NOMO-1 treated with dmso at 0.1 percent for 144 hours (cell line): ENCODE measurements at regions not wholly inside any gene's neighbourhood (a gene's known extent, or its start where the extent isn't known, plus 50 kb on each side); places are given as distances from the start of the nearest gene placed in this dataset.

Experiments
- DNase-seq: peaks from one replicate; lab custom pipeline; 2025; ENCODE audit not compliant: unreplicated experiment; lab: John Stamatoyannopoulos, UW

DNA sequence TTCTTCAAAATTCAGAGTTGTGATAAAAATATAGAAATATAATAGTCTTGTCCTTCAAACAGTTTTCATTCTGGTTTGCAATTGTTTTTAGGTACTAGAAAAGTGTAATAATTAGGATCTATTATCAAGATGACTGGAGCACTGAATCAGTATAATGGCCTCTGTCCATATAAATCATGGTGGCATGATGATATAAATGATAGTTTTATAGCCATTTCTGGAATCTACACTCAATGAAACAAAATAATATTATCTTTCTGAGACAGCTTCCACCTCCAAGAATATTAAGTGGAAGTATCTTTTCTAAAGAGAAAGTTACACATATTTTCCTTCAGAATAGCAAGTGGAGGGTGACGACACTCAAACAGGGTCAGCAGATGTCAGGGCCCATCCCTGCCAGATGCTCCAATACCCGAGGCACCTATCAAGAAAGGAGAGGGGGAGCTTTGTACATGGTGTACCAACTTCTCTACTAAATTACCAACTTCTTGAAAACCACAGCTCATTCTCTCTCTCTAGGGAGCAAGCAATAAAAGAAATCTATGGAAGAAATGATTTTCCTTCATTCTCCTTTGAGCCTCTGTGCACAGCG, 882.7 kb upstream of the CHAC2 start:
- DNase-seq = no peak

DNA sequence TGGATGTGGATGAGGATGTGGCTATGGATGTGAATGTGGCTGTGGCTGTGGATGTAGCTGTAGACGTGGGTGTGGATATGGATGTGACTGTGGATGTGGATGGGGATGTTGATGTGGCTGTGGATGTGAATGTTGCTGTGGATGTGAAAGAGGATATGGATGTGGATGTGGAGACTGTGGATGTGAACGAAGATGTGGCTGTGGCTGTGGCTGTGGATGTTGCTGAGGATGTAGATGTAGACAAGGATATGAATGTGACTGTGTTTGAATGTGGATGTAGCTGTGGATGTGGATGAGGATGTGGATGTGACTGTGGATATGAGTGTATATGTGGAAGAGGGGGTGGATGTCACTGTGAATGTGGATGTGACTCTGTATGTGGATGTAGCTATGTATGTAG, 884.6 kb upstream of the CHAC2 start:
- no peak for DNase-seq

DNA sequence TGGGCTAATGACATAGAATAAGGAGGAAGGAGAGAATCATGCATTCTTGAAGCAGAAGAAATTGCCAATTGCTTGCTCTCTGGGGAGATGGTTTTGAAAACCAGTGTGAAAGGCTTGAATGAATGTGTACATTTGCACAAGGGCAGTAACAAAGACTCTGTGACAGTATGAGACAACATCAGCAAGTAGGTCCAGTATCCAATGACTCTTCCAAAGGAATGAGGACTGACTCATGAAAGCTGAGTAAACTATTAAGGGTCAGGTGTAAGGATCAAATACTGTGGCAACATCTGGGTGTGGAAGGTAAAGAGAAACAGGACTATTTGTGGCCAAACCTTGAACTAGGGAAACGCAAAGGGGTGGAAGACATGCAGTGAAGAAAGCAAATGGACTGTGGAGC, 886.0 kb upstream of the CHAC2 start:
- no peak for DNase-seq

DNA sequence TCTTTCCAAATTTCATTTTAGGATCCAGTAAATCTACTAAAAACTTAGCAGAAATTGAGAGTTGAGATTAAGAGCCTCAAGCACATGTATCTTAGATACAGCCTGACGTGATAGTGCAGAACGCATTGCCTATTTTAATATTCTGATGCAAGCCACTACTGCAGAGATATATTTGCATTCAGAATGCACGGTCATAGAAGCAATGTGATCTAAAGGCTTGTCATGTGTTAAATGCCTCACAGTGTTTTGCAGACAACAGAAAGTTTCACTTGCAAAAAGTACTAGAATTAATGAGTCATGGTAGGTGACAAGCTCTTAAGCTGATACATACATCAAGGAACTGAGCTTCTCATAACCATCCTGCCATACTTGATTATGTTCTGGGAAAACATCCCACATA, 886.7 kb upstream of the CHAC2 start:
- no peak for DNase-seq

DNA sequence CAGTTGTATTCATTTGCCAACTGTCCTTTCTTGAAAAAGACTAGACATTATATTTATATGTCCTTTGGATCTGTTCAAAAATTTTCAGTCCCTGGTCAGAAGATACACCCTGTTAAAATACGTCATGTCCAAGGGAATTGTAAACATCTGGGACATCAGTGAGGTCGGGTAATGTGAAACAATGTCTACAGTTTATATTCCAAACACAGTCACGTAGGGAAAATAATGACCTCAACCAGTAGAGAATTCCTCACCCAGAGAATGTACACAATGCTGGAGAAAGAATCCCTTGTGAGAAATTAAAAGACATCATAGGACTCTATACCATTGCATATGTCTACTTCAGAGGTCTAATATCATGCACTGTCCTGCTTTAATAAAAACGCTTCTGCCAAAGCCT, 888.0 kb upstream of the CHAC2 start:
- DNase-seq = no peak

DNA sequence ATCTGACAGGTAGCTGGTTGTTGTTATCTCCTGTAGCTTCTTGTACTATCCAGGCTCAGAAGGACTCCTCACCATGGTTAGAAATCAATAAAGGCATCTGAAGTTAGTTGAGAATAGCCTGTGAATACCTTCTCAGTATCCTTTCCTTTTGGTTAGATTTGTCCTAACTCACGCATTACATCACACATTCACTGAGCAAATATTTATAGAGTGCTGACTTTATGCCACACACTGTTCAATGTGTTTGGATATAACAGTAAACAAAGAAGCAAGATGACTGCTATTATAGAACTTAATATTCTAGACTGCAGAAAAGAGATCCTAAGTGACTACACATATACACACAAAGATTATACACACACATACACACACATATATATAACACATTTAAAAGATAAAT, 889.9 kb upstream of the CHAC2 start:
- DNase-seq = no peak

DNA sequence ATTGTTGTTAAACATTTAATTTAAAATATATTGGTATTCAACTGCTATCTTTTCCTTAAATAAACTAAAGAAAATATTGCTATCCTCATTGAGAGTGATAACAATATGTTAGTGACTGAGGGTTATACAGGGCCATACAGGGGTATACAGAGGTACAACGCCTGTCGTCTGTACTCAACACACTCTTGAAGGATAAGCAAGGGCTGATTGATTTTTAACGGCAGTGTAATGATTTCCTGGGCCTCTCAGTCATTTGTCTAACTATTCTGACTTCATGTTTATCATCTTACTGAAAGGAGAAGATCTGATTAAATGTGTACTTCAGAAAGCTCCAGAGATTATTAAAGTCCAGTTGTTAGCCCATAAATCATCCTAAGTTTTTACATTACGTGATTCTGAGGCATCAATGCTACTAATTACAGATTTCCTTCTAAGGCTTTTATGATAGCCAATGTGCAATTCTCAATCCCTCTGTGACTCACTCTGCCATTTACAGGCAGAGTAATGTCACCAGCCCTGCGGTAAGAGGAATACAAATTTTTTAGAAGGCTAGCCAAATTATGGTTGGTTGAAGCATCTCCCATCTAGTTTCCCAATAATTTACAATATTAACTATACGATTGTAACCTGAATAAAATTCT, 893.0 kb upstream of the CHAC2 start:
- DNase-seq = no peak

DNA sequence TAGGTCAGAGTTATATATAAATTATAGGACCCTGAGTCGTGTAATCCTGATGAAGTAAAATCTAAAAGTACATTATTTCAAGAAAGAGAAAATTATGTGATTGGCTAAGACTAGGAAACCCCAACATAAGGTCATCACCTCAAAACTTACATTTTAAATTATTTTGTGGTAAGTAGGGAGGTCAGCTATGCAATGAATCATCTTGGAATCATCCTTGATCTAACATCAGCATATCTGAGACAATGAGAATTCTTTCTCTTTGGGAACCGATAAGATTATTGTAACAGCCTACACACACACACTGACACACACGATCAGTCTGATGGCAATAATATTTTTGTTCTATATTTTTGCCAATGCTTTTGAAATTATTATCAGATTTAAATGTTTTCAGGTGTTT, 904.8 kb upstream of the CHAC2 start:
- no peak for DNase-seq

DNA sequence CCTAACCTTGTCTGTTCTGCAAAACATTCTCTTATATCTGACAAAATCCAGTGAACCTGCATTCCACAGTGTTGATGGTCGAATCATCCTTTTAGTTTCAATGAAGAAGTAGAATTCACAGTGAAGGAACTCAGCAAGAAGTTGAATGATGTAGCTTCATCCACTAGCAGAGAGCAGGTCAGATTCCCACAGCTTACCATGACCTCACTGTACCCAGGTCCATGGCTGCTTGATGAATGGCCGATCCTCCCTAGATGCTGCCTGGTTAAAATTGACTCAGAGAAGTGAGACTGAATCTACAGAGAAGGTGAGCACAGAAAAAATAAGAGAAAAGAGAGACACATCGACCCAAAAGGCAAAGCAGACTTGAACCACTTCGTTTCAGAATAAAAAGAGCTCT, 906.0 kb upstream of the CHAC2 start:
- DNase-seq = no peak

DNA sequence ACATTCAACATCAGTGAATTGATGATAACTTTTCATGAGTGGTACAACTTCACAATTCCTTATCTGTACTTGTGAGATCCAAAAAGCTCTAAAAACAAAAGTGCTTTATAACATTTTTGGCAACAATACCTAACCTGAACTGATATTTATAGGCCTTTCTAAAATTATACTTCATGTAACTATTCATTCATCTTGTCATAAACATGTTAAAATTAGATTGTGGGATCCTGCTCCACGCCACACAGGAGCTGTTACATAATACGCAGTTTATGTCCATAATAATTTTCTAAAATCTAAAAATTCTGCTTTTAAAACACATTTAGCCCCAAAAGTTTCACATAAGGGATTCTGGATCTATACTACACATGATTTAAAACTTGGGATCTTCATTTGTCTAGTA, 908.5 kb upstream of the CHAC2 start:
- DNase-seq = no peak

DNA sequence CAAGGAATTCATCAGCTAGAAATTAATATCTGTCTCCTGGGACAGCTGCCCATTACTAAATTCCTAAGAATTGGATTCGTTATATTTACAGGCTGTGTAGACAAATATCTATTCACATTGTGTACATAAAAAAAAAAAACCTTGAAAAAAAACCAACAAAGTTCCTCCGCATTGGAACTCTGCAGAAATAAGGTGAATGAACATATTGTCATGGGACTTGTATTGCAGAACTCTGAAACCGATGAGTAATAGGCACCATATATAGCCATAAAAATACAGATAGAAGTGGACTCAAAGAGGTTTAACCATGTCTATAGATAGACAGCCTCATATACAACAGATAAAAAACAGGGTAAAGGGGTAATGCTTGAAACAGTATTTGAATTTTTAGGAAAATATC, 909.9 kb upstream of the CHAC2 start:
- DNase-seq = no peak

DNA sequence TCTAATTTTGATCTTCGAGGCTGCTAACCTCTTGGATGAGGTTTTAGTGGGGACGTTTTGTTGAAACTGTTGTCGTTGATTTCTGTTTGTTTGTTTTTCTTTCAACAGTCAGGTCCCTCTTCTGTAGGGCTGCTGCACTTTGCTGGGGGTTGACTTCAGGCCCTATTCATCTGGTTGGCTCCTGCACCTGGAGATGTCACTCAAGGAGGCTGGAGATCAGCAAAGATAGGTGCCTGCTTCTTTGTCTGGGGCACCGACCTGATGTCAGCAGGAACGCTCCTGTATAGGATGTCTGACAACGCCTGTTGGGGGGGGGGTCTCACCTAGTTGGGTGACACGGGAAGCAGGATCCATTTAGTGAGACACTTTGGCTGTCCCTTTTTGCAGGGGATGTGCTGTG, 915.6 kb upstream of the CHAC2 start:
- no peak for DNase-seq

DNA sequence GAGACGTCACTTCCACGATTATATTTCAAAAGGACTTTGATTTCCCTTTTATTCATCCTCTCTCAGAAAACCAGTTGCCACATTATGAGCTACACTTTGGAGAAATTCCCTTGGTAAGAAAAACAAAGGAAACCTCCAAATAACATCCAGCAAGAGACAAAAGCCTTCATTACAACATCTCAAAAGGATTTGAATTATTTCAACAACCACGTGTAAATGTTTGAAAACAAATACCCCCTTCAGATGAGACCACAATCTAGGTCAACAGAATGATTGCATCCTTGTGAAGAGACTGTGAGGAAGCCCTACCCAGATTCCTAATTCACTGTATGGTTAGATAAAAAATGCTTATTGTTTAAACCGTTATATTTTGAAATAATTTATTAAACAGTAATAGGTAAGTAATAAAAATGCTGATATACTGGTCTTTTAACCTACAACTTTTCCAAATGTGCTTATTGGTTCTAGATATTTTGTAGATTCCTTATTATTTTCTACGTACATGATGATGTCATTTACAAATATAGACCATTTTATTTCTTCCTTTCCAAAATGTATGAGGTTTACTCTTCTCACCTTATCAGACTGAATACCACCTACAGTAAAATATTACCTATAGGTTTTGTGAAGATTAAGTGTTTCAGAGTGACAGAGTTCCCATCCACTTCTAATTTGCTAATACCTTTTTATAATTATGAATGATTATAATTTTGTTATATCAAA, 922.7 kb upstream of the CHAC2 start:
- no peak for DNase-seq

DNA sequence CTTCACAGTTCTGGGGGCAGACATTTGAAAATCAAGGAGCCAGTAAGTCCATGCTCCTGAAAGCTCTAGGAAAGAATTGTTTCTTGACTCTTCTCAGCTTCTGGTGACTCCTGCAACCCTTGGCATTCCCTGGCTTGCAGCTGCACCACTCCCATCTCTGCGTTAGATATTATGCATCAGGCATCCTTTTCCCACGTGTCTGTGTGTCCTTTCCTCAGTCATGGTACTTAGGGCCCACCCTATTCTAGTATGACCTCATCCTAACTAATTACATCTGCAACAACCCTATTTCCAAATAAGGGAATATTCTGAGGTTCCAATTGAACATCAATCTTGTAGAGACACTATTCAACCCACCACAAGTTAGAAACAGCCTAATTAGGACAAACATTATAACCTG, 931.7 kb upstream of the CHAC2 start:
- DNase-seq = no peak

DNA sequence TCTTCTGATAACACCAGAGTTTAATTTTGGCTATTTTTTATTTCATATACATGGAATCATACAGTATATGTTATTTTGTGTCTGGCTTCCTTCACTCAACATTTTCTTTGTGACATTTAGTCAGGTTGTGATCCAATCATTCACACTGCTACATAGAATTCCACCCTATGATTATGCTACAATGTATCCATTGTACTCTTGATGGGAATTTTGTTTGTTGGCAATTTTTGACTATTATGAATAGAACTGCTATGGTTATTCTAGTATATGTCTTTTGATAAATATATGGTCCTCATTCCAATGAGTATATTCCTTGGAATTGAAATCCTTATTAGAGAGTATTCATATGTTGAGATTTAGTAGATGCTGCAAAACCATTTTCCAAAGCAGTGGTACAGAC, 936.4 kb upstream of the CHAC2 start:
- DNase-seq = no peak

DNA sequence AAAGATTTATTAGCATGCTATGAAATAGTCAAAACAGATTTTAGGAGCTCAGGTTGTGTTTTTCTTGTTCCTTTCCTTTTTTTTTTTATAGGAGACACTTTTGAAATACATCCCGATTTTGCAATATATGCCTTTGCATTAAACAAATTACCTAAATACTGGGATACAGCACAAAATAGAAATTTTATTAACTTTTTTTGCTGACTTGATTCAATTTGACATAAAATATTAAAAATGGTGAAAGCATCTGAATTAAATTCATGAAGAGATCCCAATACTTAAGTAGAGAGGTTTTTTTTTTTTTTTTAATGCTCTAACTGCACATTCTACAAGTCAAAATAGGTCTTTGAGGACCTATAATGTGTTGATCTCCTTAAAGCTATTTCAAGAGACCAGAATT, 939.5 kb upstream of the CHAC2 start:
- DNase-seq = no peak

DNA sequence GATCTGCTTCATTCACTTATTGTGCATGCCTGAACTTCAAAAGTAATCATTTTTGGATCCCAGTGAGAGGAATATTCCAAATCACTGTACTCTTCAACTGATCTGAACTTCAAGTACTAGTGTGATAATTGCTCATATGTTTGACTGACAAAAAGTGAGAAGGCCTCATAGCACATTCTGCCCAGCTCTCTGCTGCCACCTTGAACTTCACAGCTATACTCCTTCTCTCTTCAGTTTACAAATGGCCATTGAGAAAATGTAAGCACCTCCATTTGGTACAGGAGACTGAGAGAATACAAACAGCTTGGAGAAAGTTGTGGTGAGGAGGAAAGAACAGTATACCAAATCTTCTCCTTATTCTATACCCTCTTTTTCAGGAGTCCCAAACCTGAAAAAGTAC, 946.0 kb upstream of the CHAC2 start:
- DNase-seq = no peak

DNA sequence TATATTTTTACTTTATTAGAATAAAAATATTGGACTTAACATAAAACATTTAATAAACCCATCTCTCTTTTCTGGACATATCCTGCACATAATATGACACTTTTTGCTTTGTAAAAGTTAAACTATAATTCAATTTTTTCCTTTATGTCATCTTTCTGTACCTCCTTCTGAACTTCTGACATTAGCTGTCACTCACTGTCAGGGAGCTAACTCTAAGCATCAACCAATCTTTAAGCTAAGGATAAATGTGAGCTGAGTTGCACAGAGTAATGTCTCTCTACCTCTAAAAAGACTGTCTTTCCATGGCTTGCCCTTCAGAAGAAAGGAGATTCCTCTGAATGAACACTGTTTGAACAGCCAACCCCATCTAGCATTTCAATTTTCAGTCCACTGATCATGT, 948.6 kb upstream of the CHAC2 start:
- DNase-seq = no peak

DNA sequence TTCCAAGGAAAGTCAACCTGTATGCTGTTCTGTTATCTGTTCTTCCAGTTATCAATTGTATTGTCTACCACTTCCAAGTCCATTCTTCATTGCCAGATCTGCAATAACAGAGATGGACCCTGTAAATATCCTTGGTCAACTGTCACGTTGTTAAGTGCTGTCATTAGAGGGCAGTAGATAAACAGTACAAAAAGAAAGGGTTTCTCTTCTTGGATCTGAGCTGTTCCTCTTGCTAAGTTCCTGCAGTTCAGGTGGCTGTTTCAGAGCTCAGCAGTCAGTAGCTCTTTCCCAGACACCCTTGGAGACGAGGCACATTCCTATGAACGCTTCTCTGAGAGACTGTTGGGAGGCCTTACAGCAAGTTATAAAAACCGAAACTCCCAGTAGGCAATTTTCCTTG, 957.1 kb upstream of the CHAC2 start:
- no peak for DNase-seq

DNA sequence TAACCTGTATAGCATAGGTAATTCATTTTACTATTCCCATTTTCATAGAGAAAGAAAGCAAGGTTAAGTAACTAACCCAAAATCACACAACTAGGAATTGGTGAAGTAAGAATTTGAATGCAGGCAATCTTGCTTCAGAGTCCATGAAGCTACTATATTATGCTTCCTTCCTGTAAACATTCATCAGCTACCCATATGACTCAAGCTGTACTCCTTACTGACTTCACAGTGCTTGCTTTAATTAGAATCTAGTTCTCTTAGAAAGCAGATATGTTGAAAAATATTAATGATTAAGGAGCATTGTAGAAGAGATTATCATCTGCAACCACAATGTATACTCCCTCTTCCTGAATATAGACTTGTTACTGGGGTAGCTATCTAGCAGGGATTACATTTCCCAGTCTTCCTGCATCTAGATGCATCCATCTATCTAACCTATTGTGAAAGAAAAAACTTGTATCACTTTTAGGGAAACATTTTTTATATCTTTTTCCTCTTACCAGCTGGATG, 961.6 kb upstream of the CHAC2 start:
- DNase-seq = no peak

DNA sequence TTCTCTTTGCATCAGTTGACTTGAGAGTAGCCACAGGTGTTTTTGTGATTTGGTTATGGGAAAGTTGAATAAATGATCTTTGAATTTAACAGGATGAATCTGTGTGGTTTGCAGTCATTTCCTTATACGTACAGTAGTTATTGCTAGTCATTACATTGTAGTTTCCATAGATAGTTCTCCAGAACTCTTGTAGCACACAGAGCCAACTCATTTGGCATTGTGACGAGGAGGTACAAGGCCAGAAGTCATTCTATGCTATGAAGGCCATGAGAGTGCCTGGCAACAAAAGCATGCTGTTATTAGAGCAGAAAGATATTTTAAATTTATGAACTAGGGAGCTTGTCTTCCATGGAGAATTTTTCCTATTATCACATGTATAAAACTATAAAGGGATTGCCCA, 973.0 kb upstream of the CHAC2 start:
- DNase-seq = no peak

DNA sequence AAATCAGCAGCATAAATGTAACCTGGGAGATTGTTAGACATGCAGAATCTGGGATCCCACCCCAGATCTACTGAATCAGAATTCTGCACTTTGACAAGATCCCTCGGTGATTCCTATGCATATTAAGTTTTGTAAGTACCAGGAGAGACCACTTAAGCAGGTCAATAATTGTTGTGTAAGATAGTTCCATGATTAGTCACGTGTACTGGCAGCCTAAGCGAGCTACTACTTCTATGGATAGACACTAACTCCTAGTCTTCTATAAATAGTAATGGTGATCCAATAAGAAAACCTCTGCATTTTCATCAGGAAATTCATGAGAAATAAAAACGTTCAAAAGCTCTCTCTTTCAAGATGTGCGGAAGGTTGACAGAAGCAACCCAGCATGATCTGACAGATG, 988.2 kb upstream of the CHAC2 start:
- no peak for DNase-seq

DNA sequence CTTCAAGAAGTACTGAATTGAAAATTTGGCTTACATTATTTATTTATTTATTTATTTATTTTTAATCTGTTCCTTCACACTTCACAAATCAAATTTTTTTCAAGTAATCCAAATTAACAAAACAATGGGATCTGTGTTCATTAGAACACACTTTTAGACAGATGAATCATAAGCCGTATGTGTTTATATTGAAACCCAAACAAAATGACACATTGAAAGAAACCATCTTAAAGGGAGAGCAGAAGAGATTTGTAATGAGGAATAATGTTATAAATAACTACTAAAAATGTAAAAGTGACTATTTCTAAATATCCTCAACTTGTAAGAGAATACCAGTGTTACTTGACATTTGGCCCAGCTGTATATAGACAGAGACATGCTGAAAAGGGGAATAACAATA, 991.0 kb upstream of the CHAC2 start:
- DNase-seq = no peak
